ENCODE measurements at regions not wholly inside any gene's neighbourhood (a gene's known extent, or its start where the extent isn't known, plus 50 kb on each side); places are given as distances from the start of the nearest gene placed in this dataset.
"Not testable (repeated sequence)": the region's sequence is repeated elsewhere in the genome, so short reads cannot be mapped to it uniquely, and the experiment has no call there.

DNA sequence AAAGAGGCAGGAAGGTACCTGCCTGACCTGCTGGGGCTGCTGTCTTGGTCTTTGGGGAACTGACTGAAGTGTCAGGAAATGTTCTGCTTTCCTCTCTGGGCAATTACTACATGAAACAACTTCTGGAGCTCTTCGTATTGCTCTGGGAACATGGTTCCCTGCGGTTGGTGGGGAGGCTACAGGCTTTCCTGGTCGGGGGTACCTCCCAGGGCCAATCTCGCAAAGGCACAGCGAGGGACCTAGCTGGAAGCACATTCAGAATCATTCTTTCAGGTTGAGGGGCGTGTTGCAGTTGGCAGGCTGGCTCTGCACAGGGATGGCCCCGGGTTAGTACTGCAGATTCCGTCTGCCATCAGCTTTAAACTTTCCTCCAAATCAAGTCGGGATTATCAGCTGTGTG, 88.9 kb upstream of the RANBP3L start:
- no peak for DNase-seq (ENCODE audit: low read depth)

DNA sequence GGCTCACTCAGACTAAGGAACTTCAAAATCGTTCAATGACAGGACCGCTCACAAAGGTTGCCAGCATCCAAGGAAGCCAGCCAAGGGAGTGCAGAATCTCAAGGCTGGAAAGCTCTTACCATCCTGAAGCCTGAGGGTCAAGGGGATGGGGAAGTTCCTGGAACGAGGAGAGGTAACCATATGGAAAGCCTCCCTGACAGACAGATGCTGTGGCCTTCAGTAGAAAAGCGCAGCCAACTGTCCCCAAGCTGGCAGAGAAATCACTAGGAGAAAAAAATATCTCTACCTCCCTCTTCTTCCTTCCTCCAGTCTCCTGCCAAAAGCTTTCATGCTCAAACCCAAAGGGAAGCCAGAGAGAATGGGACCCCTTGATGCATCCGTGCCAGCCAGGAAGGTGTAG, 90.5 kb upstream of the RANBP3L start:
- DNase-seq (ENCODE audit: low read depth) = no peak

DNA sequence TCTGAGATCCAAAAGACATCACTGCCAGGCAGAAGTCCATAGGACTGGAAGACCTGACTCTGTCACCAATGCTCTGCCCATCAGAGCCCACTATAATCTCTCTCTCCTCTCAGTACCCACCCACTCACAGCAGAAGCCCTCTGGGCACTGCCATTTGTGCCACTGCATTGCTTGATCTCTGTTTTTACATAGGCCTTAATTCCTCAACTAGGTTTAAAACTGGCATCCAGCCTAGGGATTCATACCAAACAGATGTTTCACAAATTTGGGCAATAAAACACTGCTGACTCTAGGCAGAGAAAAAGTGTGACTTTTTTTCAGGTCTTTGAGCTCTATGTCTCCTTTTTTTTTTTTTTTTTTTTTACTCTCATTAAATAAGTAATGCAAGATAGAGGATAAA, 91.1 kb upstream of the RANBP3L start:
- peak; percentile 68 for DNase-seq (ENCODE audit: low read depth)

DNA sequence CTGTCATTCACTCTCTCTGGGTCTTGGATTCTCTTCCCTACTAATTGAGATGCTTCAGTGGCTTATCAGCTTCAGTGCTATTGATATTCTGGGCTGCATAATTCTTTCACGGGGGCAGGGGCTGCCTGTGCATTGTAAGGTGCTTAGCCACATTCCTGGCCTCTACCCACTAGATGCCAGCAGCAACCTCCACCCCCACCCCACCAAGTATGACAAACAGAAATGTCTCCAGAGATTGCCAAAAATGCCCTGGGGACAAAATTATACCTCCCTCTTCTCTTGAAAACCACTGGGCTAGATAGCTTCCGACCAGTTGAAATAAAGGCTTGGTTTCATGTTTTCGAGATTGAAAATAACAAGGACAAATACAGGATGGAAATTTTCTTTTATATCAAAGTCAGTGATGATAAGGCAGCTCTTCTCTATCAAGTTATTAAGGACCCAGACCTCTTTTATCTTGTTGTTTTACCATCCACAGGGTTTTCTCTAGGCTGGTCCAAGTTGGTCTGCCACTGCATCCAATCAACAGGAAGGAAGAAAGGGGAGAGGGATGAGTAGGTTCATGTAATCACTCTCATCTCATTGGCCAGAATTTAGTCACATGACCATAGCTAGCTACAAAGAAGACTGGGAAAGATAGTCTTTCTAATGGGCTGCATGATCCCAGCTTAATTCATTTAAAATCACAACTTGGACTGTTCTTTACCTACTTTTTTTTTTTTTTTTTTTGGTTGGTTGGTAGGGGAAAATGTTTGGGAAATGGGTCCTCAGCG, 92.1 kb upstream of the RANBP3L start:
- DNase-seq (ENCODE audit: low read depth) = no peak

DNA sequence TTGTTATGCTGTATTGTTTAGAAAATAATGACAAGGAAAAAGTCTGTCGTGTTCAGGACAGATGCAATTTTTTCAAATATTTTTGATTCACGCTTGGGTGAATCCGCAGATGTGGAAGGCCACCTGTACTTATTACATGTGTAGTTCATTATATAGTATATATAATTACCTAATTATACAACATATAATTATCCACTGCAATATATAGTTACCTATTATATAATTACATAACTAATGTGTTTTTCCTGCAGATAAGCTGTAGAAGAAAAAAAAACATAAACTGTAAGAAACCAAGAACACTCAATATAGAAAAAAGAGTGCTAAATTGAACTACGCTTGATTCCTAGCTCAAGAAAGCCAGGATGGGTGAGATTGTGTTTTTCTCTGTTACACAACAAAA, 93.6 kb upstream of the RANBP3L start:
- no peak for DNase-seq (ENCODE audit: low read depth)

DNA sequence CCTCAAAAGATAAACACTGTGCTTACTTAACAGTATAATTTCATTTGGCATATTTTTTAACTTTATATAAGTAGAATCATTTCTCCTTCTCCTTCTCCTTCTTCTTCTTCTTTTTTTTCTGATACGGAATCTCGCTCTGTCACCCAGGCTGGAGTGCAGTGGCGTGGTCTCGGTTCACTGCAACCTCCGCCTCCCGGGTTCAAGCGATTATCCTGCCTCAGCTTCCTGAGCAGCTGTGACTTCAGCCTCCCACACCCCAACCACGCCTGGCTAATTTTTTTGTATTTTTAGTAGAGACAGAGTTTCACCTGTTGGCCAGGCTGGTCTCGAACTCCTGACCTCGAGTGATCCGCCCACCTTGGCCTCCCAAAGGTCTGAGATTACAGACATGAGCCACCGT, 94.2 kb upstream of the RANBP3L start:
- not testable (repeated sequence) for DNase-seq (ENCODE audit: low read depth)

DNA sequence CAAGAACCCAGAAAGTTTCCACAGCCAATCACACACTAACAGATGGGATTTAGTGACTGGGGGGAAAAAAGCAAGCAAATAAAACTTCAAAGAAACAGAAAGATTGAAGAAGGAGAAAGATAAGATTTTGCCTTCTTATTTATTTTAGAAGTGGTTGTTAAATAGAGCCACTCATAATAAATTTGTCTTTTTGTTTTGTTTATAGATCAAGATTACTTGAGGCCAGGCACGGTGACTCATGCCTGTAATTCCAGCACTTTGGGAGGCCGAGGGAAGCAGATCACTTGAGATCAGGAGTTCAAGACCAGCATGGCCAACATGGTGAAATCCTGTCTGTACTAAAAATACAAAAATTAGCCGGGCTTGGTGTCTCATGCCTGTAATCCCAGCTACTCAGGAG, 94.9 kb upstream of the RANBP3L start:
- DNase-seq (ENCODE audit: low read depth) = peak; percentile 37

DNA sequence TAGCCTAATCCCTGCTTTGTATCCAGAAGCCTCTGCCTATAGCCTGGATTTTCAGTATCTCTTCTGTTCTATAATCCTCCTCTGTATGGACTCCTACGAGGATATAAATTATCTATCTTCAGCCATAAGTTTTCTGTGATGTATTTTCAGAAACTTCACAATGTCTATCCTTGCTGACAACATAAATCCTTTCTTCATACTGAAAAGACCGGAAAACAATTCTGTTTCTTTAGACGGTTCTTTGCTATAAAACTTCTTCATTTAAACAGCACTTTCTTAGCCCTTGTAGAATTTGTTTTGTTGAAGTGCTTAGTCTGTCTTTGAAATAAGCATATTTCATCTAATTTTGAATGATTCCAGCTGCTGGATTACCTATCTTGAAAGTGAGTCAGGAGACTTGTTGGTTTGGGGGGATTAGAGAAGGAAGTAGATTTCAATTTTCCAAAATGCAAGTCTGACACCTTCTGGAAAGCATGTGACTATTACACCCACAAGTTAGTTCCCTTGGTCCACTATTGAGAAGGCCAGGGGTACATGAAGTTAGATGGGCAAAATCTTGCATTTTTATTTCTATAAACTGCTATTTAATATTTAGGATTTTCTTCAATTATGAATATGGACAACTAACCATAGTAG, 96.3 kb upstream of the RANBP3L start:
- DNase-seq (ENCODE audit: low read depth) = peak; percentile 13

DNA sequence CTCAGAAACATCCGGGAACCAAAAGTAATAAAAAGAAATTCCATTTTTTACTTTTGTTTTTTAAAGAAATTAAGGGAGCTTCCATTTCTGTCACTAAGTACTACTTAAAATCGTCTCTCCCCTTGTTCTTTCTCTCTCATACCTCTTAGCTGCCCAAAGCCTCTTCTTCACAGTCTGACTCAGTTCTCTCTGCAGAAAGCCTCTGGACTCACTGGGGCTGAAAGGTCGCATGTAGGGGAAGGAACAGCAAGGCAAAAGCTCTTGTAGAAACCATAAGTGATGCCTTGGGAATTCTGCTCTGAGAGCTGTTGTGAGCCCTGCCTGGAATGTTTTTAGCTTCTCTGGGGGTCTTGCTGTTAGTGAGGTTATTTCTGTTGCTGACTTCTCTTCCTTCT, 100.8 kb upstream of the RANBP3L start:
- no peak for DNase-seq (ENCODE audit: low read depth)

DNA sequence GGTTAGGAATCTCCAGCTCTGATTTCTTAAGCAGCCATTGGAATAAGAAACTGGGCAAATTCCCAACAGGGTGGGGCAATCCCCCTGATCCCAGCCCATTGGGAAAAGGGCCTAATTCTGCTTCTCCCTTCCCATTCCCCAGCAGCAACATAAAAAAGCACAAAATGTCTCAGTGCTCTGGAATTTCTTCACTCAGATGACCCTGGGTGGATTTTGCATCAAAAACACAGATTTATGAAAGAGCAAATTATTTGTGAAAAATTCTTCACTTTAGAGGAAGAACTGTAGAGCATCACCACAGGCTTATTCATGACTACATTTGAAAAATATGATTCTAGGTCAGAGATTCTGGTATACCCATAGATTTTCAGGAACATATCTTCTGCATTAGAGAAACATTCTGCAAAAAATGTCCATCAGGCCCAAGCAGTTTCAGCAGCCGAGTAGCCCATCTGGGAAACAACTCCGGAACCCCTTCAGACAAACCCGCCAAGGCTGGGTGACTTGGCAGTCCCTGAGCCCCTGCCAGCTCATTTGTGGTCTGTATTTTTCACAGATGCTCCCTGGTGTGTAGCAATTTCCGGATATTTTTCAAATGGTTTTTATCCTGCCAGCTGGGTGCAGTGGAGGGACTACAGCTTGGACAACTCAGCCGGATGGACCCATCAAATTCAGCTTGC, 102.1 kb upstream of the RANBP3L start:
- peak; percentile 89 for DNase-seq (ENCODE audit: low read depth)

DNA sequence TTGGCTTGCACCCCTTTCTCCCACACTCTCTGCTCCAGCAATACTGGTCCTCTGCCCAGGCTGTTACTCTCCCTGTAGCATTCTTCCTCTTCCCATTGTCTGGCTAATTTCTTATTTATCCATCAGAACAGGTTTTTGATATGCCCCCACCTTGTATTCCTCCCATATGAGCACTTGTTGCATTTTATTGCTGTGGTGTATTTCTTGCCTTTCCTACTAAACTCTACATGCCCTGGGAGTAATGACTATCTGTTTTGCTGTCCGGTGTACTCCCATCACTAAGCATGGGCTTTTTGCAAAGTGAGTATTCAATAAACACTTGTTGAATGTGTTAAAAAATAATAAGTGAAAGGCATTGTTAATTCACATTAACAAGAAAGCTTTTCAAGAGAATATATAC, 104.3 kb upstream of the RANBP3L start:
- no peak for DNase-seq (ENCODE audit: low read depth)

DNA sequence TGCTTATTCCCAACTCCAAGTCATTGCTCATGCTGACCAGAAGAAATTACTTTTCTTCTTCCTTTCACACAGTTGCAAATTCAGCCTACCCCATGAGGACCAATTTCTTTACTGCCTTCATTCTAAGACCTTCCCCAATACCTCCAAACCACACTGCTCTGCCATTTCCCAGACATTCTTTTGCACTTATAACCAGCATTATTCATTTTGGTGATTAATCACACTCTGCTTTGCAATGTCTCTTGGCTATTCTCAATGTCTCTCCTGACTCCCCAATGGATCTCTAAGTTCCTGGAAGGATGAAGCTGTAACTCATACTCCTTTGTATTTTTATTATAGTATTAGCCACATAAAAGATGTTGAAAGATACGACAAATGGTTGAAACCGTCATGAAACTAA, 105.7 kb upstream of the RANBP3L start:
- DNase-seq (ENCODE audit: low read depth) = no peak

DNA sequence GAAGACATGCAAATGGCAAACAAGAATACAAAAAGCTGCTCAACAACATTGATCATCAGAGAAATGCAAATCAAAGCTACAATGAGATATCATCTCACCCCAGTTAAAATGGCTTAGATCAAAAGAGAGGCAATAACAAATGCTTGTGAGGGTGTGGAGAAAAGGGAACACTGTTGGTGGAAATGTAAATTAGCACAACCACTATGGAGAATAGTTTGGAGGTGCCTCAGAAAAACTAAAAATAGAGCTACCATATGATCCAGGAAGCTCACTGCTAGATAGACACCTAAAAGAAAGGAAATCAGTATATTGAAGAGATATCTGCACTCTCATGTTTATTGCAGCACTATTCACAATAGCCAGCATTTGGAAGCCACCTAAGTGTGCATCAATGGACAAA, 108.0 kb upstream of the RANBP3L start:
- not testable (repeated sequence) for DNase-seq (ENCODE audit: low read depth)

DNA sequence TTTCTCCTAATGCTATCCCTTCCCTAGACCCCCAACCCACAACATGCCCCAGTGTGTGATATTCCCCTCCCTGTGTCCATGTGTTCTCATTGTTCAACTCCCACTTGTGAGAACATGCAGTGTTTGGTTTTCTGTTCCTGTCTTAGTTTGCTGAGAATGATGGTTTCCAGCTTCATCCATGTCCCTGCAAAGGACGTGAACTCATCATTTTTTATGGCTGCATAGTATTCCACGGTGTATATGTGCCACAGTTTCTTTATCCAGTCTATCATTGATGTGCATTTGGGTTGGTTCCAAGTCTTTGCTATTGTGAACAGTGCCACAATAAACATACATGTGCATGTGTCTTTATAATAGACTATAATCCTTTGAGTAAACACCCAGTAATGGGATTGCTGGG, 109.0 kb upstream of the RANBP3L start:
- DNase-seq (ENCODE audit: low read depth) = not testable (repeated sequence)

DNA sequence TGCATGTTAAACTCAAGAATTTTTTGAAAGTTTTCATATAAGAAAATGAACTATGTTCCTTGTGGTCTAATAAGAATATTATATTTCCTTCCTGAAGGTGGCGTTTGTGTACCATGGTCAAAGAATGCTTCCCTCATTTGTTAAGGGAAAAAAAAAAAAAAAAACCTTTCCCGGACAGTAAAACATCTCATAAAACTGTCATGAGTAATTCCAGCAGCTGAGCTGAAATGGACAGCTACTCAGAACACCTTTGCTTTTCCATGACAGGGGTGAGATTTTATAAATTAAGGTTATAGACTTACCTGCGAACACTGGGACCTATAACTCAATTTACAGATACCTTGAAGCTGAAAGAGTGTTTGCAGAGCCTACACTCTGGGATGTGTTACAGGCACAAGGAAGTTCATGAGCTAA, 113.2 kb upstream of the RANBP3L start:
- DNase-seq (ENCODE audit: low read depth) = peak; percentile 51

DNA sequence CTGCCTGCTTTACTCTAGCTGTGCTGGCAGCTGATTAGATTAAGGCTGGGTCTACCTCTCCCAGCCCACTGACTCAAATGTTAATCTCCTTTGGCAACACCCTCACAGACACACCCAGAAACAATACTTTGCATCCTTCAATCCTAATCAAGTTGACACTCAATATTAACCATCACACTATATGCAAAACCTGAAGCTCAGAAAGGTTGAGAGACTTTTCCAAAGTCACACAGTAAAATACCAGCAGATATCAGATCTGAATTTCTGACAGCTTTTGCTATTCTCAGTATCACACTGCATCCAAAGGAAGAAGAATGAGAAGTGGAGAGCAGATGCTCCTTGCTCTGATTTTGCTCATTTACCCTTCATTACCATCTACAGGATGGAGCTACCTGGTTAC, 114.9 kb upstream of the RANBP3L start:
- no peak for DNase-seq (ENCODE audit: low read depth)

DNA sequence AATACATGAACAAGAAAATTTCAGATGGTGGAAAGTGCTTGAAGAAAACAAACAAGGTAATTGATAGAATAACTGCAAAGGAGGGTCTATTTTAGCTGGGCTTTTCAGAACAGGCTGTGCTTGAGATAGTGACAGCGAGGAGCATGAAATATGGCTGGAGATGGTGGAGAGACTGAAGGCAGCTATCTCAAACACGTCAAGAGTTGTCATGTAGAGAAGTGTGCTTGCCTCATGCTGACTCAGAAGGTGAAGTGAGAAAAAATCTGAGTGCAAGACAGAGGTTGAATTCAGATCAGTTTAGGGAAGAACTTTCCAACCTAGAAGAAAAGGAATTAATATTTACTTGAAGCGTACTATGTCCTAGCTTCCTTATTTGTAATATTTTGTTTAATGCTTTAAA, 115.5 kb upstream of the RANBP3L start:
- DNase-seq (ENCODE audit: low read depth) = no peak

DNA sequence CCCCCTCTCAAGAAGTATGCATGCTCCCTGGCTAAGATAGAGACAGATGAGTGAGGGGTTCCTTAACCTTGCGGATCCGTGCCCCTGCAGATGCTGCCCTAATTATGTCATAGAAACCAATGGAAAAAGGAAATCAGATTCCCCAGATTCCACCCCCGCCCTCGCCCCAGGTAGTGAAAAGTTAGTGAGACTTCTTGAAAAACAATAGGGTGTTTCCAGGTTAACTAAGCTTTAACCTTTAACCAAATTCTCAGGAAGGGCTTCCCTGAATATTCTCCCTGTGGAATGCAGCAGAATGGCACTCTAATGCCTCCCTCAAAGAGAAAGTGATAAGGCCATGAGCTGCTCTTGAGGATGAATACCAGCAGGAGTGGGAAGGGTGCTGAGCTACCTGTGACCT, 116.0 kb upstream of the RANBP3L start:
- DNase-seq (ENCODE audit: low read depth) = no peak

DNA sequence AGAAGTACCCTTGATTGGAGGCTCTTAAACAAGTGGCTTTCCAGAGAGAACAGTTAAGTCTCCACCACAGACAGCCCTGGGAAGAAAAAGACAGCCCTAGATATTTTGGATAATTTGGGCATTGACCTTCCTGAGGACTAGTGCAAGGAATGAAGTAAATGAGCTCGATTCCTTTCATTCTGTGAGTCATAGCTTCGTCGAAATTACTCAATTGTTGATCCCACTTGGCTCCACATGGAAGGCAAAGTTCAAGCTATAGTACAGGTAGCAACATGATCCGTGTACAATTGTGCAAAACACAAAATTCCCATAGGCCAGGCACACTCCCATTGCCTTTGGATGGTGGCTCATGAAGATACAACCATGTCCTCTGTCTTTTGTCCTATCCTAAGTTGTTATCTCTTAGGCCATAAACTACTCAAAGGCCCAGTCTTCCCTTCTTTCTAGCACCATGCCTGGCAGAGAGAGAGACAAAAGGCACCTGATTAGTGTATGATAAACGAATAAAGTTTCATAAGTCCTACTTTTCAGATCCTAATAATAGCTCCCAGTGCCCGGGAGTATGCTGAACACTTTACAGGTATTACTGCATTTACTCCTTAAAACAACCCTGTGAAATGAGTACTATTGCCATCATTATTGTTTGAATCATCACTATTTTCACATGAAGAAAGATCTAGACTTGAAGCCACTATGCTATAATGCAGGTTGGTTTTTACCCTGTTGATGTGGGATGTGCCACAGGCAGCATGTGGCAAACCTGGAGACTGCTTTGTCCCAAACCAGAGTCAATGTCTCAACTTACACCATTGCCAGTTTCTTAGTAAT, 116.7 kb upstream of the RANBP3L start:
- DNase-seq (ENCODE audit: low read depth) = no peak

DNA sequence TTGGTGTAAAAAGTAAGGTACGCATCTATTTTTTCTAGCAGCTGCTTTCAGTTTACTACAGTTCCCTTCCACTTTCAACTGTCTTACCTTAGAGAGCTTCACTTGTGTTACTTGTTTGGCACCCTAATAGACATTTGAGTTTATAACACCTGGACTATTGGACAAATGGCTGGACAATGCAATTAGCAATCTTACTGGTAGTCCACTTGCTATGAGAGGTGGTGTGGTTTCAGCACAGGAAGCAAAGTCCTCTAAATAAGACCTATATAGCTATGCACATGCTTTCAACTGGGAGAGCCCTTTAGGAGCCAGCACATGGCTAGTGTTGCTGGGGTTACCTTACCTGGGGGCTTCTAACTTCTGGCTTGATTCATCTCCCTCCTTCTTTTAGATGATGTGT, 119.6 kb upstream of the RANBP3L start:
- no peak for DNase-seq (ENCODE audit: low read depth)

DNA sequence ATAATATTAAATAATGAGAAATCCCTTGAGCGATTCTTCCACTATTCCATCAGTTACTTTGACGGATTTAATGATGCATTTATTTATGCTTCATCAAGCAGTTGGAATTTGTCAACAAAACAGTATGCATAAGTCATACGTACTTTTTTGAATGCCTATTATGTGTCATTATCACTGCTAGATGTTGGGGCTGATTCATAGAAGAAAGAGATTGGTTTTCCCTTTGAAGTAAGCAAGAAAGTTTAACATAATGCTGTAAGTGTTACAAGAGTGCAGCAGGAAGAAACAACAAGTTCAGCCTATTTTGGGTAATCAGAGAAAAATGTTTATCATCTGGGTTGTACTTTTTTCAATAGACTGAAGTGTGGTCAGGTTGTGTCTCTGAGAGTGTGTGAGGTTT, 121.2 kb upstream of the RANBP3L start:
- no peak for DNase-seq (ENCODE audit: low read depth)

DNA sequence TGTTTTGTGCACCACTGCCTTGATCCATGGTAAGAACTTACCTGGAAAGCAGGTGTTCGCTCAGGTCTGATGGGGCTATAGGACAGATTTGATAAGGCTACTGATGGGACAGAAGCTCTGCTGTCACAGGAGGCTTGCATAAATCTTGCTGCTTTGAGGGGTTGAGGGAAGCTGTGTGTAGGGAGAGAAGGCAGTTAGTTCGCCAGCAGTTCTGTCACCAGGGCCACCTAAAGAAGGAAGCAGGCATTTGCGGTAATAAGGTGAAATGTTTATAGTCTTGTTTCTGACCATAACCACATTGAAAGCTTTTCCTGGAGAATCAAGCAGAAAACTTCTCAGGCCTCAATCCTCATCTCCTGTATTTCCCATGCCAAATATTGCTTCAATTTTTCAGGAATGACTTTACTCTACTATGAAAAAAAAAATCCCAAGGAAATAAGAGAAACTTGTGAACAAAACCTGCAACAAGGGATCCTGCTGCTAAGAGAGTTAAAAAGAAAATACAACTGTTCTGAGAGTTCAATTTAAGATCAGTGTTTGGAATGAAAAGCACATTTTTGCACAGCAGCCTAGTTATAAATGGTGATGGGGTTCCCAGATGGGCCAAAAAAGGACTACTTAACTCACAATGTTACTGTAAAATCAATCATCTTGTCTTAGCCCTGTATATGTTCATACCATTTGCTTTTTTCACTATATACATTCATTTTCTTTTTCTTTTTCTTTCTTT, 122.0 kb upstream of the RANBP3L start:
- no peak for DNase-seq (ENCODE audit: low read depth)
